GM18499 (cell line): ENCODE measurements at regions not wholly inside any gene's neighbourhood (a gene's known extent, or its start where the extent isn't known, plus 50 kb on each side); places are given as distances from the start of the nearest gene placed in this dataset.
"Not testable (repeated sequence)": the region's sequence is repeated elsewhere in the genome, so short reads cannot be mapped to it uniquely, and the experiment has no call there.

ENCODE experiments used
- ATAC-seq: cut with Tn5 transposase; IDR thresholded peaks from one replicate; pipeline ENCODE4 v1.9.1; 2021; ENCODE audit warnings: moderate number of reproducible peaks; ENCODE audit not compliant: insufficient read depth, unreplicated experiment

DNA sequence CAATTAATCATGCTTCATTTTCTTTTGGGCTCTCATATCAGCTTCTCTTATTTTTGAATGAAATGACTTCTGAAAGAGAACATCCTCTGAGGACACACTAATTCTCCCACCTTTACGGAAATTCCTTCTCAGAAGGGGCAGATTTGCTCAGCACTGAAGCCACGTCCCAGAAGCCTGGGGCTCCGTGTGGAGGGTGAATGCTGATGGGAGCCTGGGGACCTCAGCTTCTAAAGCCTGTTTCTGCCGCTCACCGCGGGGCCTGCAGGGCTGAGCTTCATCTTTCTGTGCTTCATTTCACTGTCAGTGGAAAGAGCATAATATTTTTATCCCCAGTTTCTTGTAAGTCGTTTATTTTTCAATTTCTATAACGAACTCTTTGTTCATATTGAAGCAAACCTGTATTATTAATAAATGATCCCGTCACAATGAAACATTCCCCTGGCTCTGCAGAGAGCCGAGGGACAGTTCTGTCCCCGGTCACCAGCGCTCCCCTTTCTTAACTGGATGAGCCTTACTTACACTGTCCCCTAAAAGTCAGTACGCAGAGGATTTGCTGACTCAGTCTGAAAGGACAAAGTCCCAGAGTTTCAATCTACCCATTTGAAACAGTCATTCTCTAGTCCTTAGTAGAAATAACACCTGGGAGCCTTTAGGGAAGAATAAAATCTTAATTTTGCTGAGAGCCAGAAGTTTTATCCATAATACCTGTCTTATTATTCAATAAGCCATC is 364.6 kb upstream of the FAT1 start:
- ATAC-seq, result no peak

DNA sequence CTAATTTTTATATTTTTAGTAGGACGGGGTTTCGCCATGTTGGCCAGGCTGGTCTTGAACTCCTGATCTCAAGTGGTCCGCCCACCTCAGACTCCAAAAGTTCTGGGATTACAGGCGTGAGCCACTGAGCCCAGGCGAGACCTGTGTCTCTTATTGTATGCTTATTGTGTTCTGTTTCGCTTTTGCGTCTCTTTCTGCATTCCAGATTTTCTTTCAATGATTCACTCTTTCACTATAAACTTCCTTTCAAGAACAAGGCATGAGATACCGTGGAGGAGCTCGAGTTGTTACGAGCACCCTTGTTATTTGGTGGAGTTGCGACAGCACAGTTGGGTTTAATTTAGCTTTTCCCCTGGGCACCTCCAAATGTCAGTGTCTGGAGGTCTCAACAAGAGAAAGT is 366.7 kb upstream of the FAT1 start:
- ATAC-seq, result no peak

DNA sequence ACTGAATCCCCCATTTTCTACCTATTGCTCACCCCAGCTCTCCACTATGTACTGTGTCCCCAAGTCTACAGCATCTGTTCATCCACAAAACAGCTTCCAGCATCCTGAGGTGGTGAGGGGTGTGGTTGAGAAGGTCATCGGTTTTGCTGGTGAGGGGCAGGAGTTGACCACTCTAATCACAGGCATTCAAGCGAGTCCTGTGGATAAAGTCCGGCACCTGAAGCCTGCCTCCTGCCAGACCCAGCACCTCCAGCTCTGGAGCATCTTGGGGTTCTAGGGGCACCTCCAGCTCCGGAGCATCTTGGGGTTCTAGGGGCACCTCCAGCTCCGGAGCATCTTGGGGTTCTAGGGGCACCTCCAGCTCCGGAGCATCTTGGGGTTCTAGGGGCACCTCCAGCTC is 367.2 kb upstream of the FAT1 start:
- ATAC-seq, result not testable (repeated sequence)

DNA sequence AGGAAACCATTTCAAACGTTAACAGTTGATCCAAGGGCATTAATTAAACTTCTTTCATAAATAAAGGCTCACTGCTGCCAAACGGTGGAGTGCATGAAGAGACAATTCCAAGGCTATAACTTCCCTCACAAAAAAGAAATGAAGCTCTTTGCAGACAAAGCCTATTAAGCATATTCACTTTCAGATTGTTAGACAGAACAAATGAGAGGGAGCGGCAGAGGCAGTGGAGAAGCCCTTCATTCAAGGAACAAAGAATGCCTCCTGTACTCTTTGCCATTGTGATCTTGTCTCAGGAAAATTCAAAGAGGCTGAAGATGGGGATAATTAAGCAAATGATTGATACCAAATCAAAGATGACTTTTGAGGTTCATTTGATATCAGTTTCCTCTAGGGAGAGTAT is 370.5 kb upstream of the FAT1 start:
- no peak for ATAC-seq

DNA sequence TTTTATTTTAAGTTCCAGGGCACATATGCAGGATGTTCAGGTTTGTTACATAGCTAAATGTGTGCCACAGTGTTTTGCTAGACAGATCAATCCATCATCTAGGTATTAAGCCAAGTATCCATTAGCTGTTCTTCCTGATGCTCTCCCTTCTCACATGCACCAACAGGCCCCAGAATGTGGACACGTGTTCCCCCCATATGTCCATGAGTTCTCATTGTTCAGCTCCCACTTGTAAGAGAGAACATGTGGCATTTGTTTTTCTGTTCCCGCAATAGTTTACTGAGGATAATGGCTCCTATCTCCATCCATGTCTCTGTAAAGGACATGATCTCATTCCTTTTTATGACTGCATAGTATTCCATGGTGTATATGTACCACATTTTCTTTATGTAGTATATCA is 374.8 kb upstream of the FAT1 start:
- ATAC-seq, result no peak

DNA sequence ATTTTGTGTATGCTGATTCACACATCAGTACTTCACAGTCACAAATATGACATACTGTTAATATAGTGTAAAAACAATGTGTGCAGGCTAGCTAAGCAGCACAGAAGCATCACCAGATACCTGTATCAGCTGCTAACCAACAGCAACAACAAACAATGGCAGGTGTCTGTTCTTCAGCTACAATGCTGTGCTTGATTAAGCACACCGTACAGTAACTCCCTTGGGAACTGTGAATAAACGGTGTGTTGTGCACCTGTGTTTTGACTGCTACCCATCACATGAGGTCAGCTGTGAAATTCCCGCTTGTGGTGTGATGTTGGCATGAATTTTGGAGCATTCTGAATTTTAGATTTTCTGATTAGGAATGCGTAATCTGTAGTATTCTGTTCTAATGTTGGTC is 379.7 kb upstream of the FAT1 start:
- no peak for ATAC-seq

DNA sequence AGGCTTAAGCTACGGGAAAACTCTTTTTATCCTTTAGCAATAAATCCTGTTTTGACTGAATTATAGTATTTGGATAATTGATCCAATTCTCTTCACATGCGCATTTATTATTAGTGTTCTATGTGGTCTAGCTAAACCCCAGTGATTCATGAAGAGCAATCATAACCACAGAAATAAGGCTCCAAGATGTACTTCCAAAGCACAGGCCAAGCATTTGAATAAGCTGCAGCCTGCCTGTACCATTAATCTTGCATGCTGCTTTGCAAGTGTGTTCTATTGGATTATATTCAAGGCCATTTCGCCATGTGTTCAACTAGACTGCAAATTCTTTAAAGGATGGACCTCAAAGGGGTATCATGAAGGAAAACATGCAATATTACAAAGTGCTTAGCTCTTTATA is 385.2 kb upstream of the FAT1 start:
- ATAC-seq, result no peak

DNA sequence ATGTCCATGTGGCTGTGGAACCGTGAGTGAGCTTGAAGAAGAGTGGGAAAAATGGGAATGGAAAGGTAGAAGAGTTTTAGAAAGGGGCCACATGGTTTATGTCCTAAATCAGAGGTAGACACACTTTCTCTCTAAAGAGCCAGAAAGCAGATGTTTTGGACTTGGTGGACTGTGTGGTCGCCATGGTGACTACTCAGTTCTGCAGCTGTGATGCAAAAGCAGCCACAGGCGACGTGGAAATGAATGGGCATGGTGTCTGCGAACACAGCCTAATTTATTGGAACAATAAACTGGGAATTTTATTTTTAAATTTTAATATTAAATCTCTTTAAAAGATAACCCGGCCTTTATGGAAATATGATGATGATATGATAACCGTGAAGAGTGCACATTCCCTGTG is 386.0 kb upstream of the FAT1 start:
- no peak for ATAC-seq

DNA sequence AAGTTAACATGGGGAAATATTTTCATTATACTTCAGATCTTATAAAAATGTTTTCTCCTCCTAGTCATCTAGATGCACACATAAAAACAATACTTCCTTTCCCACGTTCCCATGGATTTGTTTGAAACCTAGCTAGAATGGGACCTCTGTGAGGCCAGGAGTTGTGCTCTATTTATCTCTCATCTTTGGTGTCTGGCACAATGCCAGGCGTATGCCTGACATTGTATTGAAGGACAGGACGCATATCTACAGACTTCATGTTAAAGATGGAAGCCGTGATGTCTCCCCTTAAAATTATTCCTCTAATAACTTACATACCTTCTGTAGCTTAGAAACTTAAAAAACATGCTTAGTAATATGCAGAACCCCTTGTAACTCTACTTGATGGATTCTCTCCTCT is 394.5 kb upstream of the FAT1 start:
- ATAC-seq, result no peak

DNA sequence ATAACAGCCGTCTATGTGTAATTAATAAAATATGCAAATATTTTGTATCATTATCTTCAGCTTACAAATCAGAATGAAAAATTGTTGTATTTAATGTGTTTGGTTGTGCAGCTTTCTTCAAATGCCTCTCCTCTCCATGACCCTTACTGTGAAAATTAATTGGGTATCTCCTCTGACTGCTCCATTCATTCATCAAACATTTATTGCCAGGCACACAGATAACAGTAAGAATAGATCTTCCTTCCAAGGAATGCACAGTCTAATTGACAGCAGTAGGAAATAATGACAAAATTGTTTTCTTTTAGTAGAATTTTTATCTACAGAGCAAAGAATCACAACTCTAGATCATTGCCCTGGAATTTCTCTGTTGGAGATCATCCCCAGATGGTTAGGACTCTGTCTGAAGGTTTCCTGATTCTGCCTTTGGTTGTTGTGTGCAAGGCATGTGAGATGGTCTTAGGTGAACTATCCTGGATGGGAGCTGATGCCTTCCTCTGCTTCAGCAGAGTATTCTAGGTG is 395.0 kb upstream of the FAT1 start:
- ATAC-seq, result no peak

DNA sequence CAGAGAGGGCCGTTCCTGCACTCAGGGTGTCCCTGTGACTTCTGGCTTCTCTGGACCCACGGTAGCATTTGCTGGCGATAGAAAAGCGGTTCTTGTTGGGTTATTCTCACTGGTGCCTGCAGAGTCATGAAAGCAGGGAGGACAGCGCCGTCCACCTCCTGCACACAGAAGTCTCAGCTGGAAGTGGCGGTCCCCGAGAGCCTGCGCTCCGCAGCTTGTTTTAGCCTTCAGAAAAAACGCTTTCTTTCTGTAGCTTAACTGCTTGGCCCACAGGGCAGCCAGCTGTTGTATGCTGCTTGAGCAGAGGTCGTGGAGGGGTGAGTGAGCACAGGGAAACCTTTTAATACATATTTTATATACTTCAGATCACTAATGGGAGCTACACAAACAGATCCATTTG is 400.7 kb upstream of the FAT1 start:
- no peak for ATAC-seq

DNA sequence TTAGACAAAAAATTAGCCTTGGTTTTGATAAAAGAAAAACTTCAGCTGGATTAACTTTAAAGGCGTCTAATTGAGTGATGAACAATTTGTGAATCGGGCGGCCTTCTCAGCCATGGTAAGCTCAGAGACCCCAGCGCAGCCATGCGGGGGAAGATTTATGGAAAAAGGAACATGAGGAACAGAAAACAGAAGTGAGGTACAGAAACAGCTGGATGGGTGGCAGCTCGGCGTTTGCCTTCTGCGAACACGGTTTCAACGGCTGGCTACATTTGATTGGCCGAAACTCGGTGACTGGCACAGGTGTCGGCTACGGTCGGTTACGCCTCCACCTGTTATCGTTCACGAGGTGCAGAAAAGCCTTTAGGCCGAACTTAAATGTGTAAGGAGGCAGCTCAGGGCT is 401.4 kb upstream of the FAT1 start:
- ATAC-seq, result no peak

DNA sequence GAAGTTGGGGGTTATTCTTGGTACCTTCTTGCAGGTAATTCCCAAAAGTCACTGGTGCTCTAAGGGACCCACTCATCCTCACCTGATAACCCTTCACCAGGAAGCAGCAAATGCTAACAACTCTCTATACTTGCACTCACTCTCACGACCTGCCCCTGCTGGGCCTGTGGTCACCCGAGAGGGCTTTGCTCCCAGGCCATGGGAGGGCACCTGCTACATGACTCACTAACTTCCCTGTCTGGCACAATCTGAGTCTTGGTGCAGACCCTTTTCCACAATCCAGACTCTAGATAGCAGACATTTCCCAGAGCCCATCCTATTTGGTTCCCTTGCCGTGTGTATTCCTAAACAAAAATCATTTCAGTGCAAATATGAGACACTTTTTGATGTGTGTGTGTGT is 403.8 kb upstream of the FAT1 start:
- ATAC-seq, result no peak

DNA sequence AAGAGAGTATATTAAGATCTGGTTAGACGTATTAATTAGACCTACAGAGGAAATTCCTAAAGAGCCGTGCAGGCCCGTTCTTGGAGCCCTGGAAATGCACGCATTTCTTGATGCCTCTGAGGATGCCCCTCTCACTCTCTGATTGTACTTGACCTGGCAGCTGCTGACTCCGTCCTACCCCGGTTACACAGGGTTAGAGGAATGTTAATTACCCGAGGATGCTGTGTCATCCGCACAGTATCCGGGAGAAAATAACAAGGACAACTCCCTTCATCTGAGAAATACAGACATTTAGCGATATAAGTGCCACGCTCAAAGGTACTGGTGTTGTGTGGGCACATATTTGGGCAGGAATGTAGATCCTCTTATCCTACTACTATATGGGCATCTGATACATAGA is 404.6 kb upstream of the FAT1 start:
- no peak for ATAC-seq

DNA sequence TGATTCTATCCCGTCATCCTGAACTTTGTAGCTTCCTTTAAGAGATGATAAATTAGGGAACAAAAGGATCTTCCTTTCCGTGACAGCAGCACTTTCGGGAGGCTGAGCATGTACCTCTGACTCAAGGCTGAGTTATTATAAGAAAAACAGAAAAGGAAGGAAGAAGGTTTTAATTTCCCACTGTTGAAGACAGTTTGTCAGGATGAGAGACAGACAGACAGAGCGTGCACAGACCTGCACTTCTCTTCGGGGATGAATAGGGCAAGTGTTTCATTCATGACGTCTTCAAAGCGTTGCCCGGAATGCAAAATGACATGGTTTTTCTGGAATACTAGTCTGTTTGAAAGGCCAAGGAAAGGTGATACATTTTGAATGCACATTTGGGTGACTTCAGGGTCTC is 405.3 kb upstream of the FAT1 start:
- no peak for ATAC-seq

DNA sequence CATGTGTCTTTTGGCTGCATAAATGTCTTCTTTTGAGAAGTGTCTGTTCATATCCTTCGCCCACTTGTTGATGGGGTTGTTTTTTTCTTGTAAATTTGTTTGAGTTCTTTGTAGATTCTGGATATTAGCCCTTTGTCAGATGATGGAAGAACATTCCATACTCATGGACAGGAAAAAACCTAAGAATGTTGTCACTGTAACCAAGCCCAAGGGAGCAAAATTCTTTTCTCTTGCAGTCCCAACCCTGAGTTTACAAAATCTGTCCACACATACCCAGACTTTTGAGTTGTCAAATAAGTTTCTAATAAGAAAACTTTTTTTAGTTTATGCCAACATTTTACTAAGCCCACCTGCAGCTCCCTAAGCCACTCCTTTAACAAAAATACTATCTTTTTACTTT is 408.2 kb upstream of the FAT1 start:
- not testable (repeated sequence) for ATAC-seq

DNA sequence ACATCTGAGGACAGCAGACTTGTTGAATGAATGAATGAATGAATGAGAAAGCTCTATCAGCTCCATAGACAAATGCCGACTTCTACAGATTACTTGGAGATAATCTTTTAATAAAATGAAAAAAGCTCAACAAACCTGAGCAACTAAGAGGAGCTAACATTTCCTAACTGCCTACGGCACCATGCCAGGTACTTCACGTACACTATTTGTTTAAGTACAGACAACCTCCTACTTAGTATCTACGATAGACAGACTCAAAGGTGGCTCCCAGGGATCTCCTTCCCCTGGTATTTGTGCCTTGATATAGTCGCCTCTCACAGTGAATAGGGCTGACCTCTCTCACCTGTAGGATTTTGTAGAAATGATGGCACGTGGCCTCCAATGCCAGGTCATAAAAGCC is 412.2 kb upstream of the FAT1 start:
- ATAC-seq, result no peak

DNA sequence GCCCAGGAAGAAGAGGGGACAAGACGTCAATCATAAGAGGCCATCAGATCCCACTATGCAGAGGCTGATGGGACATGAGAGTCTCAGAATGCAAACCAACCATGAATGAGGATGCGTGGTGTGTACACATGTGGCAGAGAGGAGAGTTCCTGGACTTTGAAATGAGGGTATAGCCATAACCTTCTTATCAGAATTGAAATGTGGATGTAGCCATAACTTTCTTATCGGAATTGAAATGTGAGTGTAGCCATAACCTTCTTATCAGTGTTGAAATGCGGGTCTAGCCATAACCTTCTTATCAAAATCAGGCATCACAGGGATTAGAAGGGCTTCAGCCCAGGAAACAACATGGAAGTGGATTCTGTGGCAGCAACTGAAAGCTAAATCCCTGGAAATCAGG is 415.5 kb upstream of the FAT1 start:
- no peak for ATAC-seq

DNA sequence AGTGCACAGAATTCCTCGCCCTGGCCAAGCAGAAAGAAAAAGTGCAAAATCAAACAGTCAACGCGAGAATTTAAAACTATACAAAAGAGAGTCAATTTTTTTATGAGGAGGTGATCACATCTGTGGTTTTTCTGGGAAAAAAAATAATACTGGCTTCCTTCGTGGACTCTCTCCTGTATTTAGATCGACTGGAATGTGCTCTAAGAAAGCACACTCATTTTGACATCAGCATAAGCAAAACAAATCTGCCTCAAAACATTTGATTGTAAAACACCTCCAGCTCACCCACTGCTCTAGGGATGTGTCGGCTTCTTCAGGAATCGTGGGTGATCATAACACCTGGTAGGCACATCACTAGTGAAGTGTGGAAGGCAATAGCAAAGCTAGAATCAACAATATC is 417.4 kb upstream of the FAT1 start:
- ATAC-seq, result no peak

DNA sequence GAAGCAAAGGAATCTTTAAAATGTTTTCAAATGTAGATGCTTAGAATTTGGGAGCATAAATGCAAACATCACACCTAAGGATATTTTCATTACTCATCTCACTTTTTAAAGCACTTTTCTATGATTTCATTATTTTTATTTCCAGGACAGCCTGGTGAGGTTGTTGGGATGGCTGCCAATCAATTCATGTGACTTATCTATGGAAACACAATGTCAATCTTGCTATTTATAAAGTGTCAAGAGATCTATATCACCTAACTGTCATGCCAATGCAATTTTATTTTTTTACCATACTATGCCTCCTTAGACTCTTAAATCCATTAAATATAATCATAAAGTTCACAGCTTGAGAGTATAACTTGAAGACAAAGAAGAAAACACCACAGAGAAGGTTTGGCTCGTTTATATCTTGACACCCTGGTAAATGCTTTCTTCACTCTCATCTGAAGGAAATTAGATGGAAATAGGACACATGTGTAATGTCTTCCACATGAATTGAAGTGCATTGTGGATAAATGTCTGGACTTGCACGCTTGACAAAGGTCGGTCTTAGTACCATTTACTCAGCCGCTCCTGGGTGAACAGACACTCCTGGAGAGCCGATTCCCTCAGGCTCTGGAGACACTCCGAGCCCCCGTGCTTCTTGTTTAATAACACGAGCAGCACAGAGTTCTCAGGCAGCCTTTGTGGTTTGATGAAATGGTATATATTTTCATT is 425.7 kb upstream of the FAT1 start:
- no peak for ATAC-seq

DNA sequence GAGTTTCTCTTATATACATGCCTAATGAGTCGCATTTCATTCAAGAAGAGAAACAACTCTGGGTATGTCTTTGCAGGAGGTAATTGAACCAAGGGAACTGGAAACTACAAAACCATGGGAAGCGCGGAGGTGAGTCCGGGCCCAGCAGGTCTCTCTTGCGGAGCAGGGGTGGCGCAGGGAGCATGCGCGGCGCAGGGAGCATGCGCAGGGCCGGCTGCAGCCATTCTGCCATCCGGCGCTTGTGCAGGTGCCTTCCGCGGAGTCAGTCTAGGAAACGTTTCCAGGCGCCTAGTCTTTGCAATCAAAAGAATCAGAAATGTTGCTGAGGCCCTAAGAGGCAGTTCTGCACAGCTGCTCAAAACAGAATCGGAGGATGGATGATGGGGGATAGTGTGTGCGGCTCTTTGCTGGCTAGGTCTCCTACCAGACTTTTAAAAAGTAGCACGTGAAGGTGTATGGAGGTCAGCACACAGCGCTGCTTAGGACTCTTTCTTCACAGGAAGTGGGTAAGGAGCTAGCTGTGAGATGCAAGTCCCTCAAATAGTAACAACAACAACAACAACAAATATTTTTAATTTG is 433.8 kb upstream of the FAT1 start:
- ATAC-seq, result no peak

DNA sequence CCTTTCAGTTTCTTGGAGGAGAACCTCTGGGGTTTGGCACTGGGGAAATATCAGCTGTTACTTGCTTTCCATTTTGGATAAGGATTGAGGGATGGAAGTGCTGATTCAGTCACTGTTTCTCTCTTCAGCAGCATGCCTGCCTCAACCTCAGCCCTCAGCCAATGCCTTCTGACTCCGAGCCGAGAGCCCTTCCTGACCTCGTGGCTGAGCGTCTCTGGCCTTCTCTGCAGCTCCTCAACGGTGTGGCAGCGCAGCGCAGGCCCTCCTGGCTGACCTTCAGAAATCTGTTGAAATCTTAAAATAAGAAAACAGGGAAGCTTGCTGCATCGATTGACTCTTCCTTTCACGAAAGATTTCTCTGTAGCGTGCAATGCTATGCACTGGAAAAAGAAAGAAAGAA is 434.3 kb upstream of the FAT1 start:
- no peak for ATAC-seq
